Lung microvascular endothelial cell (primary cell): ENCODE measurements at regions not wholly inside any gene's neighbourhood (a gene's known extent, or its start where the extent isn't known, plus 50 kb on each side); places are given as distances from the start of the nearest gene placed in this dataset.
"Not testable (repeated sequence)": the region's sequence is repeated elsewhere in the genome, so short reads cannot be mapped to it uniquely, and the experiment has no call there.

Experiments used
- DNase-seq, 2 donors: peaks; one replicate each; pipeline versions ENCODE4 v3.0.0 to v3.0.0-alpha.2; 2010; ENCODE audit warnings: low read depth in 2 of 2

GRCh38 chr16:54734156-54734555 lies 196.5 kb upstream of the IRX5 start:
- DNase-seq: no peak

GRCh38 chr16:54727696-54728095 lies 203.0 kb upstream of the IRX5 start:
- not testable (repeated sequence) for DNase-seq

GRCh38 chr16:54724346-54724925 lies 206.2 kb upstream of the IRX5 start:
- no peak for DNase-seq

GRCh38 chr16:54722210-54722676 lies 208.4 kb upstream of the IRX5 start:
- no peak for DNase-seq

GRCh38 chr16:54720259-54720658 lies 210.4 kb upstream of the IRX5 start:
- no peak for DNase-seq

GRCh38 chr16:54719624-54720023 lies 211.0 kb upstream of the IRX5 start:
- no peak for DNase-seq

- no peak for DNase-seq
Measured at GRCh38 chr16:54718376-54718775, 212.3 kb upstream of the IRX5 start.

GRCh38 chr16:54715011-54715410 lies 215.7 kb upstream of the IRX5 start:
- no peak for DNase-seq

- no peak for DNase-seq
Measured at GRCh38 chr16:54712866-54713265, 217.8 kb upstream of the IRX5 start.

GRCh38 chr16:54707813-54708212 lies 222.9 kb upstream of the IRX5 start:
- DNase-seq: no peak

- no peak for DNase-seq
Measured at GRCh38 chr16:54706406-54706805, 224.3 kb upstream of the IRX5 start.

- no peak for DNase-seq
Measured at GRCh38 chr16:54703339-54703738, 227.3 kb upstream of the IRX5 start.

- DNase-seq: no peak
Measured at GRCh38 chr16:54699656-54700055, 231.0 kb upstream of the IRX5 start.

- DNase-seq: no peak
Measured at GRCh38 chr16:54697677-54698076, 233.0 kb upstream of the IRX5 start.

GRCh38 chr16:54696970-54697369 lies 233.7 kb upstream of the IRX5 start:
- no peak for DNase-seq

GRCh38 chr16:54696522-54696921 lies 234.1 kb upstream of the IRX5 start:
- DNase-seq: no peak

- DNase-seq: no peak
Measured at GRCh38 chr16:54694651-54695050, 236.0 kb upstream of the IRX5 start.

GRCh38 chr16:54693864-54694263 lies 236.8 kb upstream of the IRX5 start:
- no peak for DNase-seq

- DNase-seq: no peak
Measured at GRCh38 chr16:54690710-54691109, 240.0 kb upstream of the IRX5 start.

- no peak for DNase-seq
Measured at GRCh38 chr16:54690306-54690705, 240.4 kb upstream of the IRX5 start.

GRCh38 chr16:54689072-54689865 lies 241.4 kb upstream of the IRX5 start:
- DNase-seq: no peak

GRCh38 chr16:54688339-54688738 lies 242.3 kb upstream of the IRX5 start:
- no peak for DNase-seq
